ENCODE measurements at regions not wholly inside any gene's neighbourhood (a gene's known extent, or its start where the extent isn't known, plus 50 kb on each side); places are given as distances from the start of the nearest gene placed in this dataset.

DNA sequence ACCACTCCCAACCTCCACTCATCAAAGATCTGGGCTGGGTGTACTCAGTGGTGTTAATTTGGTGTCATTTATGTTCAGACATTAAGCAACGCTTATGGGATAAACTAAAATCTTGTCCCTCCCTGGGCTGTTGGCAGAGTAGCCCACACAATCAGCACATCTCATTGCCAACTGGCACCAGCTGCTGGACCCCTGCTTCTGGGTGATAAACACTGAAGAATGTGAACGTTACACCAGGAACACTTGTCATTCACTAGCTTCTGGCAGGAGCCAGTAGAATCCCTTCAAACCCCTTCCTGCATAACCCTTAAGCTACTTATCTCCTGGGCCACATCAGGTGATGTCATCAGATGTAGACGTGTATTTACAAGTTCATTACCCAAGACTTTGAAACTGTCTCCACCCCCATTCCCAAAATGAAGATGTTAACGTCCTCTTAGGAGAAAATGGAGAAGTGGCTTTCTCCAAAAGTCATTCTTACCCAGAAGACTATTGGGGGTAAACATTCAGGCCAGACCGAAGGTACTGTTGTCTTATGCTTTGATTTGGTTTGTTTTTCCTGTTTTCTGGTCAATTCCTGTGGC, 107.8 kb upstream of the CD93 start (continued):
- TF ChIP-seq FOXK2 (conservative IDR thresholded peaks at IDR 0.05 in 1 of 2, IDR thresholded peaks at IDR 0.05 in 1 of 2; ENCODE audit: low read depth in 2 of 2): peak; percentile 83 to 84
- TF ChIP-seq U2AF1 (optimal IDR thresholded peaks at IDR 0.05; ENCODE audit: low read depth, low read length): no peak
- no peak for TF ChIP-seq ZNF224 (CRISPR knock-in tag; IDR thresholded peaks at IDR 0.05)
- no peak for TF ChIP-seq TAF7 (tag; IDR thresholded peaks at IDR 0.05)
- TF ChIP-seq, protein P1, sequence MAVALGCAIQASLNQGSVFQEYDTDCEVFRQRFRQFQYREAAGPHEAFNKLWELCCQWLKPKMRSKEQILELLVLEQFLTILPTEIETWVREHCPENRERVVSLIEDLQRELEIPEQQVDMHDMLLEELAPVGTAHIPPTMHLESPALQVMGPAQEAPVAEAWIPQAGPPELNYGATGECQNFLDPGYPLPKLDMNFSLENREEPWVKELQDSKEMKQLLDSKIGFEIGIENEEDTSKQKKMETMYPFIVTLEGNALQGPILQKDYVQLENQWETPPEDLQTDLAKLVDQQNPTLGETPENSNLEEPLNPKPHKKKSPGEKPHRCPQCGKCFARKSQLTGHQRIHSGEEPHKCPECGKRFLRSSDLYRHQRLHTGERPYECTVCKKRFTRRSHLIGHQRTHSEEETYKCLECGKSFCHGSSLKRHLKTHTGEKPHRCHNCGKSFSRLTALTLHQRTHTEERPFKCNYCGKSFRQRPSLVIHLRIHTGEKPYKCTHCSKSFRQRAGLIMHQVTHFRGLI (CRISPR knock-in tag; IDR thresholded peaks at IDR 0.05): no peak
- no peak for TF ChIP-seq CBX2 (IDR thresholded peaks at IDR 0.05; ENCODE audit: insufficient read depth, low read length, poor library complexity, severe bottlenecking)
- TF ChIP-seq, protein P2, sequence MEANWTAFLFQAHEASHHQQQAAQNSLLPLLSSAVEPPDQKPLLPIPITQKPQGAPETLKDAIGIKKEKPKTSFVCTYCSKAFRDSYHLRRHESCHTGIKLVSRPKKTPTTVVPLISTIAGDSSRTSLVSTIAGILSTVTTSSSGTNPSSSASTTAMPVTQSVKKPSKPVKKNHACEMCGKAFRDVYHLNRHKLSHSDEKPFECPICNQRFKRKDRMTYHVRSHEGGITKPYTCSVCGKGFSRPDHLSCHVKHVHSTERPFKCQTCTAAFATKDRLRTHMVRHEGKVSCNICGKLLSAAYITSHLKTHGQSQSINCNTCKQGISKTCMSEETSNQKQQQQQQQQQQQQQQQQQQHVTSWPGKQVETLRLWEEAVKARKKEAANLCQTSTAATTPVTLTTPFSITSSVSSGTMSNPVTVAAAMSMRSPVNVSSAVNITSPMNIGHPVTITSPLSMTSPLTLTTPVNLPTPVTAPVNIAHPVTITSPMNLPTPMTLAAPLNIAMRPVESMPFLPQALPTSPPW (CRISPR knock-in tag; IDR thresholded peaks at IDR 0.05): peak; percentile 25; the same call in 1 of the 2 replicates
- TF ChIP-seq, protein P3, sequence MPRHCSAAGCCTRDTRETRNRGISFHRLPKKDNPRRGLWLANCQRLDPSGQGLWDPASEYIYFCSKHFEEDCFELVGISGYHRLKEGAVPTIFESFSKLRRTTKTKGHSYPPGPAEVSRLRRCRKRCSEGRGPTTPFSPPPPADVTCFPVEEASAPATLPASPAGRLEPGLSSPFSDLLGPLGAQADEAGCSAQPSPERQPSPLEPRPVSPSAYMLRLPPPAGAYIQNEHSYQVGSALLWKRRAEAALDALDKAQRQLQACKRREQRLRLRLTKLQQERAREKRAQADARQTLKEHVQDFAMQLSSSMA (CRISPR knock-in tag; IDR thresholded peaks at IDR 0.05): no peak
- TF ChIP-seq, protein P4, sequence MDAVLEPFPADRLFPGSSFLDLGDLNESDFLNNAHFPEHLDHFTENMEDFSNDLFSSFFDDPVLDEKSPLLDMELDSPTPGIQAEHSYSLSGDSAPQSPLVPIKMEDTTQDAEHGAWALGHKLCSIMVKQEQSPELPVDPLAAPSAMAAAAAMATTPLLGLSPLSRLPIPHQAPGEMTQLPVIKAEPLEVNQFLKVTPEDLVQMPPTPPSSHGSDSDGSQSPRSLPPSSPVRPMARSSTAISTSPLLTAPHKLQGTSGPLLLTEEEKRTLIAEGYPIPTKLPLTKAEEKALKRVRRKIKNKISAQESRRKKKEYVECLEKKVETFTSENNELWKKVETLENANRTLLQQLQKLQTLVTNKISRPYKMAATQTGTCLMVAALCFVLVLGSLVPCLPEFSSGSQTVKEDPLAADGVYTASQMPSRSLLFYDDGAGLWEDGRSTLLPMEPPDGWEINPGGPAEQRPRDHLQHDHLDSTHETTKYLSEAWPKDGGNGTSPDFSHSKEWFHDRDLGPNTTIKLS (IDR thresholded peaks at IDR 0.05; ENCODE audit: borderline replicate concordance, low read depth): 0 out of 2 replicates have a peak, but pooled peaks have one; percentile 16
- no peak for TF ChIP-seq NCOR1 (IDR thresholded peaks at IDR 0.05)
- TF ChIP-seq TCF3 (CRISPR knock-in tag; IDR thresholded peaks at IDR 0.05): no peak
- no peak for TF ChIP-seq IRF2 (CRISPR knock-in tag; IDR thresholded peaks at IDR 0.05)
- TF ChIP-seq CXXC5 (CRISPR knock-in tag; IDR thresholded peaks at IDR 0.05): 0 out of 2 replicates have a peak, but pooled peaks have one; percentile 29
- TF ChIP-seq, protein P5, sequence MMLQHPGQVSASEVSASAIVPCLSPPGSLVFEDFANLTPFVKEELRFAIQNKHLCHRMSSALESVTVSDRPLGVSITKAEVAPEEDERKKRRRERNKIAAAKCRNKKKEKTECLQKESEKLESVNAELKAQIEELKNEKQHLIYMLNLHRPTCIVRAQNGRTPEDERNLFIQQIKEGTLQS (IDR thresholded peaks at IDR 0.05): peak; percentile 89
- TF ChIP-seq, protein P5 (CRISPR knock-in tag; conservative IDR thresholded peaks at IDR 0.05): no peak
- peak; percentile 81 for TF ChIP-seq CREB1 (IDR thresholded peaks at IDR 0.05)
- peak; percentile 52; the same call in 1 of the 2 replicates for TF ChIP-seq CREB1 (CRISPR knock-in tag; IDR thresholded peaks at IDR 0.05)
- no peak; the same call in 1 of the 2 replicates for TF ChIP-seq NFRKB (IDR thresholded peaks at IDR 0.05; ENCODE audit: low read depth)
- no peak for TF ChIP-seq RBM39 (optimal IDR thresholded peaks at IDR 0.05; ENCODE audit: low read depth, low read length)
- TF ChIP-seq CEBPG (CRISPR knock-in tag; IDR thresholded peaks at IDR 0.05): no peak
- peak in 1 of 2 experiments; percentile 76; a peak in 2 of 4 replicates for TF ChIP-seq CEBPG (tag; conservative IDR thresholded peaks at IDR 0.05 in 1 of 2, IDR thresholded peaks at IDR 0.05 in 1 of 2)
- TF ChIP-seq ETV1 (tag; conservative IDR thresholded peaks at IDR 0.05; ENCODE audit: low read depth): 0 out of 2 replicates have a peak, but pooled peaks have one; percentile 34
- no peak for TF ChIP-seq FOXA1 (IDR thresholded peaks at IDR 0.05; ENCODE audit: borderline replicate concordance)
- TF ChIP-seq ZNF644 (tag; IDR thresholded peaks at IDR 0.05; ENCODE audit: low read depth): no peak
